ENCODE measurements at regions not wholly inside any gene's neighbourhood (a gene's known extent, or its start where the extent isn't known, plus 50 kb on each side); places are given as distances from the start of the nearest gene placed in this dataset.

- TF ChIP-seq CTCF (IDR thresholded peaks at IDR 0.05): no peak
- no peak for TF ChIP-seq POLR2A (IDR thresholded peaks at IDR 0.05)
Measured at GRCh38 chr17:5711344-5711743, 127.0 kb upstream of the NLRP1 start.
